M059J (cell line): ENCODE measurements at regions not wholly inside any gene's neighbourhood (a gene's known extent, or its start where the extent isn't known, plus 50 kb on each side); places are given as distances from the start of the nearest gene placed in this dataset.

ENCODE experiments used
- DNase-seq: peaks from one replicate; pipeline ENCODE4 v3.0.0-alpha.2; 2012; ENCODE audit warnings: low read depth

DNA sequence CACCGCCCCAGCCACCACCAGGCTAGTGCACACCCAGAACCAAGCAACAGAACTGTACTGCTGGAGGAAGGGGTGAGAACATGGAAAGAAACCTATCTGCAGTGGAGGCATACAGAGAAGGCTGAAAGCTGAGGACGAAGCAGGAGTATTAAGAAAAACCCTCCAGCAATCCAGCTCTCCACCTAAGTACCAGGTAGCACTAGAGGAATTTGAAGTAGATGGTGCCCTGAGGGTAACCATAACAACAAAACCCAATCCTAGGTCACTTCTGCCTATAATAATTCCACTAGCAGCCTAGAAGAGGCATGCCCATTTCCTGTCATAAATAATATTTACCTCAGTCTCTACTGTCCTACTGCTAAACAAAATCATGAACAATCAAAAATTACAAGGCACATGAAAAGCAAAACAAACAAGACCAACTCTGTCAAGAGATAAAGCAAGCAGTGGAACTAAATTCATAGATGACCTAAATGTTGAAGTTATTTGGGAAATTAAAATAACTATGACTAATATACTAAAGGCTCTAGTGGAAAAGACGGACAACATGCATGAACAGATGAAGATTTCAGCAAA, 51.1 kb downstream of the HYCC1 start:
- DNase-seq, result peak; percentile 24

DNA sequence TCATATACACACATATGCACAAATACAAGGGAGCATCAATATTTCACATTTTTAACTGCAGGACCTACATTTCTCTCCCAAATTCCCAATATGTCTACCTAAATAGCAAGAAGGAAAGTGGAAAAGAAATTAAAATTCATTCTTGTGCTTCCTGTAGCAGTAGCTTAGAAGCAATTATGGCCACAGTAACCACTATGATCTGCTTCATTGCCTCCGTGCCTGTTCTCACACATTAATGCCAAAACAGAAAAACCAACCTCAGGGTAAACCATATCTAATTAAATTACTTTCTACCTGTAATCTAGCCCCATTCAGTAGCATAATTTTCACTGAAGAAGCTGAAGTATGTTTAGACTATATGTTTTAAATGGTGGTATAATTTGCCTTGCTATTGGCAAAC, 55.2 kb downstream of the HYCC1 start:
- no peak for DNase-seq

GRCh38 chr7:22954251-22954650, 59.7 kb downstream of the HYCC1 start:
- no peak for DNase-seq

DNA sequence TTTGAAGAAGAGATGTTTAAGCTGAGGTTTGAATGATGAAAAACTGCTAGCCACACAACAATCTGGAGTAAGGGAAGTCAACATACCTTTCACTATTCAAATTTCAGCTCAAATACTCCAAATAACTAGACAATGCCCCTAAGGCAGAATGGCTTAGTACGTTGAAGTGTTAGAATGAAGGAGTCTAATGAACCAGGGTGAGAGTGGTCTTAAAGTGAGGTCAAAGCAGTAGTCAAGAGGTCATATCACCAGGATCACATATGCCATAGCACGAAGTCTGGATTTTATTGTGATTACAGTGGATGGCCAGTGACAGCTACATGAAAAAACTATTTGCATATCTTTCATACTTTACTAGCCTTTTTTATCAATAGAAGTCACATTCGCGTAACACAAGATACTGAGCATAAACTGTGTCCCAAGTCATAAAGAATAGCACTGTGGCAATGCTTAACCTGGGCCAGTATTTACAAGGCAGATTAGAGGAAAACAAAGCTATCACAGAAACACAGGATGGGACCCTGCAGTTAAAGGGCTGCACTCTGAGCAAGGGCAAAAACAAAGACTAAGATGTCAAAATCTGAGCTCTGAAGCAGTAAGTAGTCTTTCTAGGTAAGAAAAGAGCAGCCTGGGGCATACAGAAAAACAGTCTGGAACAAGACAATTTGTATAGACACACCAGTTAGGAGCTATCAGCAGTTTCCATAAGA, 61.5 kb downstream of the HYCC1 start:
- DNase-seq, result no peak

- DNase-seq, result no peak
Observed at GRCh38 chr7:22949944-22950343, 64.0 kb downstream of the HYCC1 start.

GRCh38 chr7:22949221-22949620, 64.7 kb downstream of the HYCC1 start:
- DNase-seq, result no peak

- DNase-seq, result no peak
Observed at GRCh38 chr7:22948770-22949169, 65.2 kb downstream of the HYCC1 start.

DNA sequence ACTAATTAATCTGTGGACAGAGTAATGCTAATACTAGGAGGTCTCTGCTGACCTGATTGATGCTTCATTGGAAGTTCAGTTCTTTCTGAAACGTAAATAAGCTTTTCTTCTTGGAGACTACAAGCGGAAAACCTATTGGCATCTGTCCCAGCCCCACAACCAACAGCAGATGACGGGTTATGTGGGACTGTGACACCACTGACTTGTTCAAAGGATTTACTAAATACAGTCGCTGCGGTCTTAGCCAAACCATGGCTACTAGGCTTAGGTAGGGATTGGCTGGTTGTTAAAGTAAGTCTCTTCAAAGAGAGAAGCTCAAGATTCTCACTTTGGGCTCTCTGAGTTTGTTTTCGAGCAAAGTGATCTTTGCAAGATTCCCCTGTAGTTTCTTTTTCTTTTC, 68.3 kb downstream of the HYCC1 start:
- no peak for DNase-seq

- no peak for DNase-seq
Observed at GRCh38 chr7:22944510-22944909, 69.4 kb downstream of the HYCC1 start.

- no peak for DNase-seq
Observed at GRCh38 chr7:22944022-22944421, 69.9 kb downstream of the HYCC1 start.

DNA sequence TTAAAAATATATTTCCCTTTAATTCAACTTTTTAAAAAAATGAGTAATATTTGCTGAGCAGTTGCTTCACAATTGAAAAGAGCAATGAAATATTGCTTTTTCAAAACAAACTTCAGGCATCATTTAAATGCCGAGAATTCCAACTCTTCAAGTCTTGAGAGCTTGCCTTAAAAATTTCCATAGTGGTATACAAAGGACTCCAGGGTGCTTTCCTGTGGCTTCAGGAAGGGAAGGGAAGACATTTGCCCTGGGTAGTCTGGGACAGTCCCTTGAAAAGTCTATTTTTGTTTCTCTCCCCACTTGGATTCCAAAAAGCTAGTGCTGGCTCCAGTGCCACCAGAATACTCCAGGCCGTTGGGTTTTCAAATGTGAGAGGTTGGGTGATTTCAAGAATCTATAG, 71.7 kb downstream of the HYCC1 start:
- no peak for DNase-seq

DNA sequence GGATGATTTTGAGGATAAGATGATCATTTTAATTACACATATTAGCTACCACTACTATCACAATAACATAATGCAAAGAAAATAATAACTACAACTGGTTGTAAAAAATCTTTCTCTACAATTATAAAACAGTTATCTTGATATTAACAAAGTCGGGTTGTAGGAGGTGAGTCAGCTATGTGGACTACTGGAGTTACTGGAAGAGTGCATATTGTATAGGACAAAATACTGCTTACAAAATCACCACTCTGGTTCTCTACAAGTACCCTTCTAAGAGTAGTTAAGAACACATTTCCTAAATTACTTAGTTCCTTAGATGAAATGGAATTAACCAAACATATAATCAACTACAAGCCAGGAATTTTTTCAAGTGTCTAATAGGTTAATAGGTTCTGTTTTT, 74.1 kb downstream of the HYCC1 start:
- DNase-seq, result no peak

- no peak for DNase-seq
Observed at GRCh38 chr7:22937946-22938345, 76.0 kb downstream of the HYCC1 start.

- DNase-seq, result no peak
Observed at GRCh38 chr7:22936246-22936645, 77.7 kb downstream of the HYCC1 start.

DNA sequence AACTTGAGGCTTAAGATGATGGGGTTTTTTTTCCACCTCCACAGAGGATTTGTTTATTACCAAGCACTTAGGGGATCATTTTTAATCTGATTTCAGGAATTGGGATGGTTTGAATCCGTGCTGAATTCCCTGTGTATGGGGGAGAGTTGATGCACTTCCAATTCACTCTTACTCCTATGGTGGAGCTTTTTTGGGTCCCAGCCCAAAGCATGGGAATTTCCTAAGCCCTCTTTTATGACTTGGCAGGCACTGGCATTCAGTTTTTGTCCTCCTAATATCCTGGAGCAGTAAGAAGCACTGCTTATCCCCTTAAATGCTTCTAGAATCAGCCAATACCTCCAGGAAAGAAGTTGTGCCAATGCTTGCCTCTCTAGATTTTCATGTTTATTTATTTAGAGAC, 78.7 kb downstream of the HYCC1 start:
- DNase-seq, result peak; percentile 25

- DNase-seq, result peak; percentile 62
Observed at GRCh38 chr7:22934473-22935065, 79.4 kb downstream of the HYCC1 start.

GRCh38 chr7:22934023-22934422, 79.9 kb downstream of the HYCC1 start:
- no peak for DNase-seq

- peak; percentile 17 for DNase-seq
Observed at GRCh38 chr7:22932896-22933295, 81.0 kb downstream of the HYCC1 start.

DNA sequence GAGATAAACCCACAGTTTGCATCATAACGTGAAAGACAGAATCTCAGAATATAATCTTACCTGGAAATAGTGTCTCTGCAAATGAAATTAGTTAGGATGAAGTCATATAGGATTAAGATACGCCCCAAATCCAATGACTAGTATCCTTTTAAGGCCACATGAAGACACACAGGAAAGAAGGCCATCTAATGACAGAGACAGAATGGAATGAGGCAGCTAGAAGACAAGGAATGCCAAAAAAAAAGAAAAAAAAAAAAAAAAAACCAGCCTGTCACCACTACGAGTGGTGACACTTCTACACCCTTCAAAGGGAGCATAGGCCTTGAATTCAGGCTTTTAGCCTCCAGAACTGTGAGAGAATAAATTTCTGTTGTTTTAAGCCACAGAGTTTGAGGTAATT, 82.9 kb downstream of the HYCC1 start:
- peak; percentile 34 for DNase-seq

DNA sequence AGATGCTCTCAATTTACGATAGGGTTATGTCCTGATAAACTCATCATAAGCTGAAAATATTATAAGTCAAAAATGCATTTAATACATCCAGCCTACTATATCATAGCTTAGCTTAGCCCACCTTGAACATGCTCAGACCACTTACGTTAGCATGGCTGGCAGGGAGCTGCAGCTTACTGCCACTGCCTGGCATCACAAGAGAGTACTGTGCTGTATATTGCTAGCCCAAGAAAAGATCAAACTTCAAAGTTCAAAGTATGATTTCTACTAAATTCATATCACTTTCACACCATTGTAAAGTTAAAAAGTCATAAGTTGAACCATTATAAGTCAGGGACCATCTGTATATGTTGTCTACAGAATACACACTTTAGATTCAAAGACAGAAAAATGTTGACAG, 91.6 kb downstream of the HYCC1 start:
- no peak for DNase-seq

DNA sequence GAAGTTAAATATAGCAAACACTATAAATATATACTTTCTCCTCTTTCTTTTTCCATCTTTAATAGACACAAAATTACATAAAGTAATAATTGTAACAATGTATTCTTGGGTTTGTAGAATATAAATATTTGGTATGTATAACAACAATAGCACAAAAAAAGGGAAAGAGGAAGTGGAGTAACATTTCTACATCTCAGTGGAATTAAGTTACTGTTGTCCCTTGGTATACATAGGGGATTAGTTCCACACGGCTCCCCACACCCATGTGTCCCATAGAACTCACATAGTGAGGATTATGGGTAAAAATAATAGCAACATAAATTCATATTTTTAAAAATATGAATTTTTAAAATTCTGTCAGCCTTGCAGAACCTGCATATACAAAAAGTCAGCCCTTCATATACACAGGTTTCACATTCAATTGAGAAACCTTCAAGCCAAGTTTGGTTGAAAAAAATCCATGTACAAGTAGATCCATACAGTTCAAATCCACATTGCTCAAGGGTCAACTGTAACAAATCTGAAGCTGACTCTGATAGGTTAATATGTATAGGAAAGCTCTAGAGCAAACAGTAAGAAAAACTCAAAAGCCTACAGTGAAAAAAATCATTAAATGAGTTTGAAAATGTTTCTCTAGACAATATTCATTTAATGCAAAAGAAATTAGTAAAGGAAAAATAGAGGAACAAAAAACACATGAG, 92.4 kb downstream of the HYCC1 start:
- no peak for DNase-seq

GRCh38 chr7:22920672-22921071, 93.3 kb downstream of the HYCC1 start:
- DNase-seq, result no peak

DNA sequence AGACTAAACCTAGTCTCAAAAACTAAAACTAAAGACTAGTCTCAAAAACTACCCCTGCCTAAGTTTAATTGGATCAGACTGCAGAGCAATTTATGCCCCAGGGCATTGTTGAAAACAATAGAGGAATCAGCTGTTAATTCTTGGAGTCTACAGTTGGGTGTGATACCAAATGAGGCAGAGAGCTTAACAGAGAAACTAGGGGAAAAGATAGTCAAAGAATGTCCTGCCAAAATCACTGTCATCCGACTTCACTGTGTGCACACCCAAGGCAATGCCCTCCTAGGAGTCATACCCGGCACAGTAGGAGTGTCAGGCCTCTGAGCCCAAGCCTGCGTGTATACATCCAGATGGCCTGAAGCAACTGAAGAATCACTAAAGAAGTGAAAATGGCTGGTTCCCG, 90.5 kb upstream of the TOMM7 start:
- no peak for DNase-seq
